Cardiac fibroblast (primary cell): ENCODE measurements at regions not wholly inside any gene's neighbourhood (a gene's known extent, or its start where the extent isn't known, plus 50 kb on each side); places are given as distances from the start of the nearest gene placed in this dataset.

Source experiments
- DNase-seq, 2 donors: peaks; one replicate each; pipeline versions ENCODE4 v3.0.0 to v3.0.0-alpha.2; 2010; ENCODE audit warnings: low read depth in 2 of 2
- H3K4me3 ChIP-seq, 2 donors: replicated peaks in 1 of 2; 1 replicate in 1 of 2; 2 replicates in 1 of 2; pipeline ENCODE4 v1.5.1; 2011; ENCODE audit warnings: low read depth in 2 of 2, low read length in 2 of 2, mild to moderate bottlenecking in 2 of 2, moderate library complexity in 1 of 2
- CTCF ChIP-seq: IDR thresholded peaks from one replicate; pipeline ENCODE4 v1.5.1; 2011; ENCODE audit warnings: low read depth, mild to moderate bottlenecking, low read length, inconsistent platforms

DNA sequence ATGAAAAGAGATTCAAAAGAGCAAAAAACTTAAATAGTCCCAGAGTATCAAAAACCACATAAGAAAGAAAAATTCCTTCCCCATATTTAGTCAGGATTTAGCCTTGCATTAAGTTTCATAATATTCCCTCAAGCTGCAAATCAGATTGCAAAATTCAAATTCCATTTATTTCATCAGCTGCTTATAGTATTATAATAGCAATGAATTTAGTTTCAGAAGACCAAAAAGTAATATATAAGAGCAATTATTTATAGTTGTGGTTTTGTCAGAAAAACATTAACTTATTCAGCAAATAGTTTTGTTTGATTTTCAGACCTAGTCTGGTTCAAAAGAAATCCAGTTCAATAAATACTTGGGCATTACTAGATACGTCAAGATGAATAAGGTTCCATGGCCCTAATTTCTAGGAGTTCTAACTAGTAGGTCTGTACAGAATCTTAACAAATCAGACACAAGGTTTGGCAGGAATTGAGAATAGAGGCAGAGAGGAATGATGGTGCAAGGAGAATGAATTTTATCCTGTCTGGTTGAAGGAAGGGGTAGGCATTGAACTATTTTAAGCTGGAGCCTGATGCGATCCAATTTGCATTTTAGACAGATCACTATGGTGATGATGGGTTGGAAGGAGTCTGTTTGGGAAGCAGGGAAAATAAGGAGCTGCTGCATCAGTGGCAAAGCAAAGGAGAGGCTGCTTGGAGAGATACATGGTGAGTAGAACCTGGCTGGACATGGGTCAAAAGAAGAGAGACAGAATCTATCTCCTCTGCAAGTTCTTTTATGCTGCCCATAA, 163.9 kb upstream of the STXBP5 start:
- peak; percentile 41 to 46 for DNase-seq
- H3K4me3 ChIP-seq = no peak overlapping the region
- TF ChIP-seq CTCF = no peak

DNA sequence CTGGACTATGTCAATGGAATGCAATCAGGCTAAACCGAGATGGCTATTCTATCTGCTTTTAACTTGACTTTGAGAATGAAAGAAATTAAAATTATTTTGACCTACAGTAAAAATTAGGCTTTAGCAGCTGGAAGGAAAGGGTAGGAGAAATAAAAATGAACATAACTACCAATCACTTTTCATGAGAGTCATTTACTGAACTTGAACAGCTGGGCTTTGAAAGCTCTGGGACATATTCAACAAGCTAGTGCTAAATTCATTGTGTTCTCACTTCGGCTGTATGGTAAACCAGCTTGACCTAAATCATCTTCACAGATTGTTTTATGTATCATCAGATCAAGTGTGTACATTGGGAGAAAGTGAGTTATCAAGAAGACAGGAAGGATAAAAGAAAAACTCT, 161.5 kb upstream of the STXBP5 start:
- H3K4me3 ChIP-seq = no peak overlapping the region
- TF ChIP-seq CTCF = no peak
- no peak for DNase-seq

DNA sequence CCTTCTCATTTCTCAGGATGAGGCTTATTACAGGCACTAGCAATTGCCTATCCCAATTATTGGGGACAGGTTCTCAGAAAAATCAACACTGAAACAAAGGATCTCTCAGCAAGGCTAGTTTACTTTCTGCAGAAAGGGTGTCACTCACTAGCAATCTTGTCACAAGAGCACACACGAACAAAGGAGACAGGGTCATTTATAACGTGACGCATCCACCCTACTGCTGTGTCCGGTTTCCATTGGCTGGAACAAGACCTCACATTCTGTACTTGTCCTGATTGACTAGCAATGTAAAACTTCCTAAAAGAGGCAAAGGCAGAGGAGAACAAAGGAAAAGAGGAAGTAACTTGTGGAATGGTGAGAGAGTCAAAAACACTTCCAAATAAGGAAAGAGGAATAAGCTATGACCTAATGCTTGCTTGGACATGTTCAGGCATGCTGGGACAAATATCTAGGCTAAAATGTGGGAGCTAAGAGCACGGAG, 160.2 kb upstream of the STXBP5 start:
- no peak overlapping the region for H3K4me3 ChIP-seq
- DNase-seq = peak in 1 of 2 donors; percentile 51
- no peak for TF ChIP-seq CTCF

DNA sequence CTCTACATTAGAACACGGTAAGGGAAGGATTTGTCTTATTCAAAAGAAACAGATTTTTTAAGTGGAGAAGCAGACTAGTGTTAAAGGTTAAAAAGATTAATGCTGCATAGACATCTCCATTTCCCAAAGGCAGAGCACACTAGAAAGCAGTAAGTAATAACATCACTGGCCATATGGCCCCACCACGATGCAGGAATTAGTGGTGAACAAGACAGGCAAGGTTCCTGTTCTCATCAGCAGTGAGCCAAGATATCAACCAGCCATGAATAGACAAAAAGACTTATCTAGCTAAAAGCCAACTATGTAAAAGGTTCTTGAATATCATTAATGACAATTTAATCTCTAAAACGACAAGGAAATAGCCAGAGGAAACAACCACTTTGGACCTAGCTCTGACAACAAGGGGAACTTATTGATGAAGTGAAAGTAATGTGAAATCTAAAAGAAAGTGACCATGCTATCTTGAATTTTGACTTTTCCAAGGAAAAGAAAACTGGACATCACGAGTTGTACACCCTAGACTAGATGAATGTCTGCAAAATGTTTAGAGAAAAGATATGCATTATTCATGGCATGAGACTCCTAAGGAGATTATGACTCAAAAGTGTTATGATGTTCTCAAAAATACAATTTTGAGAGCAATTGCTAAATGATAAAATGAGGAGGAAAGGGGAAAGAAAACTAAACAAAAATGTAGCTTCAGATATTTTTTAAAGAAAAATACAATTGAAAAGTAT, 157.9 kb upstream of the STXBP5 start:
- H3K4me3 ChIP-seq = no peak overlapping the region
- DNase-seq = peak in 1 of 2 donors; percentile 24
- TF ChIP-seq CTCF = no peak

GRCh38 chr6:147048930-147049329, 155.3 kb upstream of the STXBP5 start:
- DNase-seq = no peak
- no peak for TF ChIP-seq CTCF
- no peak overlapping the region for H3K4me3 ChIP-seq

DNA sequence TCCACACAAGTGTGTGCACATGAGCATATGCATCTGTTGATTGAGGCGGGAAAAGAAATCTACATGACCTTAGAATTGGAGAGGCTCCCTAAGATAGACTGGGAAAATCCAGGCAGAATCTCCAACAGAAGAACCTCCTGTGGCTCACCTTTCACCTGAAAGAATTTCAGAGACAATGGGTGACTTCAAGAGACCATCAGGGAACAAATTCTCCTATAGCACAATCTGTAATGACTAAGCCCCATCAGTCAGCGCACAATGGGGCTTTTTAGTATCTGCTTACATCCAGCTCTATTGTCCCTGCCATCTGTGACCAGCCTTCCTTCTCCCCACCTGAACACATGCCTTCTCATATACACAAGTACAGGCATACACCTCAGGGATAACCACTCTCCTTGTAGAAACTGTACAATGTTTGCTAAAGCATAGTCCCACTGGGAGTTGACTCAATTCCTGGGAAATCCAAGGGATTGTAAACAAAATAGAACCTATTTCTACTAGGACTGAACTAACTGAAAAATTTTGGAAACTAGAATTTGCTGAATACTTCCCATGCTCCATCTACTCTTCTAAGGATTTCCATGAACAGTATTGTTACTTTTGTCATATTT, 150.8 kb upstream of the STXBP5 start:
- no peak overlapping the region for H3K4me3 ChIP-seq
- DNase-seq = peak in 1 of 2 donors; percentile 16
- no peak for TF ChIP-seq CTCF
